OCI-M1 (cell line): ENCODE measurements at regions not wholly inside any gene's neighbourhood (a gene's known extent, or its start where the extent isn't known, plus 50 kb on each side); places are given as distances from the start of the nearest gene placed in this dataset.
"Not testable (repeated sequence)": the region's sequence is repeated elsewhere in the genome, so short reads cannot be mapped to it uniquely, and the experiment has no call there.

Experiments used
- DNase-seq: peaks from one replicate; lab custom pipeline; 2025; lab: John Stamatoyannopoulos, UW

- DNase-seq: no peak
Observed at GRCh38 chr2:187057466-187057865, 208.5 kb upstream of the ZSWIM2 start.

GRCh38 chr2:187056416-187057334 lies 207.7 kb upstream of the ZSWIM2 start:
- DNase-seq: no peak

- DNase-seq: peak; percentile 80
Observed at GRCh38 chr2:187055463-187055862, 206.5 kb upstream of the ZSWIM2 start.

GRCh38 chr2:187054501-187055319 lies 205.7 kb upstream of the ZSWIM2 start:
- DNase-seq: no peak

GRCh38 chr2:187051350-187051749 lies 202.4 kb upstream of the ZSWIM2 start:
- no peak for DNase-seq

- DNase-seq: peak; percentile 38
Observed at GRCh38 chr2:187050409-187050998, 201.5 kb upstream of the ZSWIM2 start.

- DNase-seq: no peak
Observed at GRCh38 chr2:187037310-187037709, 188.3 kb upstream of the ZSWIM2 start.

- DNase-seq: no peak
Observed at GRCh38 chr2:187034434-187034833, 185.5 kb upstream of the ZSWIM2 start.

- DNase-seq: no peak
Observed at GRCh38 chr2:187024739-187025138, 175.8 kb upstream of the ZSWIM2 start.

GRCh38 chr2:187023996-187024395 lies 175.0 kb upstream of the ZSWIM2 start:
- not testable (repeated sequence) for DNase-seq

- DNase-seq: no peak
Observed at GRCh38 chr2:187017438-187017837, 168.5 kb upstream of the ZSWIM2 start.

GRCh38 chr2:187013058-187013457 lies 164.1 kb upstream of the ZSWIM2 start:
- DNase-seq: no peak

- no peak for DNase-seq
Observed at GRCh38 chr2:187011206-187011832, 162.3 kb upstream of the ZSWIM2 start.

GRCh38 chr2:187009483-187010239 lies 160.7 kb upstream of the ZSWIM2 start:
- no peak for DNase-seq

GRCh38 chr2:187008111-187008510 lies 159.1 kb upstream of the ZSWIM2 start:
- DNase-seq: no peak

- no peak for DNase-seq
Observed at GRCh38 chr2:187003611-187004010, 154.6 kb upstream of the ZSWIM2 start.

- no peak for DNase-seq
Observed at GRCh38 chr2:187003038-187003554, 154.1 kb upstream of the ZSWIM2 start.

- DNase-seq: no peak
Observed at GRCh38 chr2:187002242-187002641, 153.3 kb upstream of the ZSWIM2 start.

GRCh38 chr2:187001248-187001647 lies 152.3 kb upstream of the ZSWIM2 start:
- no peak for DNase-seq

- DNase-seq: no peak
Observed at GRCh38 chr2:186995092-186995491, 146.1 kb upstream of the ZSWIM2 start.

GRCh38 chr2:186992597-186992996 lies 143.6 kb upstream of the ZSWIM2 start:
- no peak for DNase-seq
